Endothelial cell of umbilical vein (primary cell): ENCODE measurements at regions not wholly inside any gene's neighbourhood (a gene's known extent, or its start where the extent isn't known, plus 50 kb on each side); places are given as distances from the start of the nearest gene placed in this dataset.

Source experiments
- BruUV-seq: library from RNA; stranded (reverse); fragments of 400-500 nt; replicated peaks from 2 replicates; lab custom pipeline; 2021; lab: Mats Ljungman, UMichigan
- CTCF ChIA-PET: fragments of 300-600, 350-600 bp; sonication (Branson Sonifier 250); formaldehyde crosslinking; loops from one replicate; lab custom pipeline; 2021; ENCODE audit warnings: antibody characterized with exemption, inconsistent platforms; lab: Charles Lee
- POLR2A ChIA-PET: fragments of 300-600, 350-600 bp; sonication (Branson Sonifier 250); formaldehyde crosslinking; loops from one replicate; lab custom pipeline; 2021; ENCODE audit warnings: antibody characterized with exemption, inconsistent platforms; lab: Charles Lee
- DNase-seq: peaks from one replicate; pipeline ENCODE4 v3.0.0-alpha.2; 2011; ENCODE audit warnings: low read depth, low spot score
- FAIRE-seq: peaks from 2 replicates; lab custom pipeline; 2011; peaks lifted over from hg19 to GRCh38; lab: Jason Lieb, UNC
- H2AFZ ChIP-seq: 2 replicates; pipeline ENCODE4 v1.6.0; 2012; ENCODE audit warnings: low read depth, low read length, control low read depth, inconsistent platforms
- H3K27ac ChIP-seq: 2 replicates; pipeline ENCODE4 v1.5.1; 2011; ENCODE audit warnings: low read depth, mild to moderate bottlenecking, control low read depth, low read length, moderate library complexity; ENCODE audit not compliant: insufficient read depth
- H3K27me3 ChIP-seq, 2 experiments: 2 replicates each; pipeline versions ENCODE4 v1.6.0 to v1.6.1; 2011; ENCODE audit warnings: low read length in 2 of 2, mixed read lengths in 1 of 2; ENCODE audit not compliant: control insufficient read depth in 2 of 2, insufficient read depth in 2 of 2
- H3K36me3 ChIP-seq, 2 experiments: 2 replicates in 1 of 2; 3 replicates in 1 of 2; pipeline ENCODE4 v1.5.1; 2011; ENCODE audit warnings: low read length in 2 of 2, mild to moderate bottlenecking in 1 of 2, moderate library complexity in 1 of 2; ENCODE audit not compliant: control insufficient read depth in 2 of 2, insufficient read depth in 2 of 2; ENCODE audit errors: extremely low read depth in 1 of 2
- H3K4me1 ChIP-seq: 3 replicates; pipeline ENCODE4 v1.5.1; 2011; ENCODE audit warnings: mild to moderate bottlenecking, low read length; ENCODE audit not compliant: control insufficient read depth, insufficient read depth; ENCODE audit errors: extremely low read depth
- H3K4me2 ChIP-seq: 2 replicates; pipeline ENCODE4 v1.6.1; 2011; ENCODE audit warnings: low read length, control low read depth, mixed read lengths; ENCODE audit not compliant: insufficient read depth
- H3K4me3 ChIP-seq, 3 experiments: fragments of 200-600 bp in 1 of 3; sonication (generic), shearing (Covaris generic) in 1 of 3; replicated peaks in 1 of 3; 2 replicates each; pipeline ENCODE4 v1.5.1; 2011 to 2016; ENCODE audit warnings: control low read depth in 3 of 3, low read length in 3 of 3, mild to moderate bottlenecking in 2 of 3, inconsistent platforms in 1 of 3, low read depth in 1 of 3, moderate library complexity in 1 of 3; ENCODE audit not compliant: insufficient read depth in 1 of 3
- H3K79me2 ChIP-seq: 2 replicates; pipeline ENCODE4 v1.6.0; 2012; ENCODE audit warnings: low read length, inconsistent platforms; ENCODE audit not compliant: control insufficient read depth, insufficient read depth
- H3K9ac ChIP-seq: replicated peaks from 2 replicates; pipeline ENCODE3; 2011; ENCODE audit warnings: low read length, control low read depth; ENCODE audit not compliant: insufficient read depth; ENCODE audit errors: extremely low read depth
- H3K9me1 ChIP-seq: replicated peaks from 3 replicates; pipeline ENCODE4 v1.6.0; 2011; ENCODE audit warnings: mild to moderate bottlenecking, low read length; ENCODE audit not compliant: control insufficient read depth, insufficient read depth; ENCODE audit errors: extremely low read depth
- H3K9me3 ChIP-seq: replicated peaks from 2 replicates; pipeline ENCODE4 v1.5.1; 2012; ENCODE audit warnings: low read length, inconsistent platforms; ENCODE audit not compliant: control insufficient read depth, insufficient read depth
- H4K20me1 ChIP-seq: replicated peaks from 2 replicates; pipeline ENCODE3; 2011; ENCODE audit warnings: mild to moderate bottlenecking, low read length; ENCODE audit not compliant: control insufficient read depth, insufficient read depth; ENCODE audit errors: extremely low read depth
- EZH2 ChIP-seq: IDR thresholded peaks from 2 replicates; pipeline ENCODE4 v1.6.1; 2012; ENCODE audit warnings: borderline replicate concordance, low read depth, mild to moderate bottlenecking, moderate library complexity, low read length, inconsistent platforms; ENCODE audit not compliant: severe bottlenecking
- FOS ChIP-seq: IDR thresholded peaks from 2 replicates; pipeline ENCODE4 v1.6.1; 2011; ENCODE audit warnings: mild to moderate bottlenecking, low read length, moderate library complexity, borderline replicate concordance; ENCODE audit not compliant: insufficient read depth
- GATA2 ChIP-seq: IDR thresholded peaks from 2 replicates; pipeline ENCODE4 v1.7.0; 2011; ENCODE audit warnings: low read depth, mild to moderate bottlenecking, moderate library complexity, mixed read lengths, low read length; ENCODE audit not compliant: insufficient read length, insufficient read depth
- JUN ChIP-seq: IDR thresholded peaks from 2 replicates; pipeline ENCODE4 v1.6.1; 2011; ENCODE audit warnings: borderline replicate concordance, low read depth; ENCODE audit not compliant: insufficient read length, insufficient read depth
- MYC ChIP-seq: IDR thresholded peaks from one replicate; pipeline ENCODE4 v1.6.1; 2011; ENCODE audit warnings: mild to moderate bottlenecking, low read depth, low read length
- POLR2A ChIP-seq: IDR thresholded peaks from 2 replicates; pipeline ENCODE4 v1.6.1; 2012; ENCODE audit warnings: low read depth, mild to moderate bottlenecking, control low read depth, low read length
- POLR2AphosphoS5 ChIP-seq: IDR thresholded peaks from 2 replicates; pipeline ENCODE4 v1.6.1; 2012; ENCODE audit warnings: low read depth, mild to moderate bottlenecking, control low read depth, low read length, moderate library complexity; ENCODE audit not compliant: insufficient read depth
- dilution Hi-C: fragments of 300-500 bp; cut with MboI; formaldehyde crosslinking; loops from one replicate; pipeline ENCODE4 v1.15.0; 2019; ENCODE audit warnings: low sequenced_read_pairs; ENCODE audit not compliant: extremely low pct_ligation_motif_present
- intact Hi-C: fragments of 100-400 bp; cut with micrococcal nuclease; formaldehyde crosslinking; loops from one replicate; pipeline ENCODE4 v1.10.0; 2022
- TF ChIP-seq, protein P1 (sequence below), 2 donors: IDR thresholded peaks; 1 replicate in 1 of 2; 2 replicates in 1 of 2; pipeline ENCODE4 v1.5.1; 2011; ENCODE audit warnings: low read length in 2 of 2, mild to moderate bottlenecking in 2 of 2, moderate library complexity in 2 of 2, control low read depth in 1 of 2, inconsistent platforms in 1 of 2, low read depth in 1 of 2; ENCODE audit not compliant: insufficient read depth in 1 of 2; ENCODE audit errors: extremely low read depth in 1 of 2
- TF ChIP-seq, protein P2 (sequence below): IDR thresholded peaks from 2 replicates; pipeline ENCODE4 v1.6.1; 2011; ENCODE audit not compliant: insufficient read depth, insufficient read length

DNA sequence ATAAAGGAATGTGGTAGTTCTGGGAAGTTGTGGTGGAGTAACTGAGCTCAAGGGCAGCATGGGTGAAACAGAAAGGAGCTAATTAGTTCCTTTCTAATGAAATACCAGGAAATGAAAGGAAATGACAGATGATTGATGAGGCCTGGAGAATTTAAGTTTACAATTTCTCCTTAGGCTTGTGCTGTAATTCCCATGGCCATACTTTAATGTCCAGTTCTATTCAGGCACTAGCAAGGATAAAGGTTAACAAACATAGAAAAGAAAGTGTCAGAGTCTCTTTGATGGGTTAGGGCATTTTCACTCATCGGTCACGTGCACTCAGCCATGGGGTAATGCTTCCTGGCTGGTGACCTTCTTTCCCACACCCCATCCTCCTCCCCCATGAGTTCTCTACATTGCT lies 70.3 kb downstream of the CTSL start:
- ChIA-PET CTCF (interaction anchor here (1.4 to 1.7 kb wide), 3 partner anchors 16 to 111 kb away, joined by 5 to 6 read pairs (median 5); no protein-coding TSS in a partner anchor), POLR2A (no interaction called here)
- FAIRE-seq, result no peak
- H2AFZ ChIP-seq, result no peak overlapping the region
- intact Hi-C loops, result no loop called here
- BruUV-seq, result no TSS peak
- no peak overlapping the region for H3K4me3 ChIP-seq
- H3K27me3 ChIP-seq, result peaks cover 0 to 3% of the 10 kb centered on the region in 2 experiments
- TF ChIP-seq GATA2, result no peak
- no peak for TF ChIP-seq EZH2
- no peak for TF ChIP-seq POLR2A
- no peak for TF ChIP-seq FOS
- TF ChIP-seq, protein P1, sequence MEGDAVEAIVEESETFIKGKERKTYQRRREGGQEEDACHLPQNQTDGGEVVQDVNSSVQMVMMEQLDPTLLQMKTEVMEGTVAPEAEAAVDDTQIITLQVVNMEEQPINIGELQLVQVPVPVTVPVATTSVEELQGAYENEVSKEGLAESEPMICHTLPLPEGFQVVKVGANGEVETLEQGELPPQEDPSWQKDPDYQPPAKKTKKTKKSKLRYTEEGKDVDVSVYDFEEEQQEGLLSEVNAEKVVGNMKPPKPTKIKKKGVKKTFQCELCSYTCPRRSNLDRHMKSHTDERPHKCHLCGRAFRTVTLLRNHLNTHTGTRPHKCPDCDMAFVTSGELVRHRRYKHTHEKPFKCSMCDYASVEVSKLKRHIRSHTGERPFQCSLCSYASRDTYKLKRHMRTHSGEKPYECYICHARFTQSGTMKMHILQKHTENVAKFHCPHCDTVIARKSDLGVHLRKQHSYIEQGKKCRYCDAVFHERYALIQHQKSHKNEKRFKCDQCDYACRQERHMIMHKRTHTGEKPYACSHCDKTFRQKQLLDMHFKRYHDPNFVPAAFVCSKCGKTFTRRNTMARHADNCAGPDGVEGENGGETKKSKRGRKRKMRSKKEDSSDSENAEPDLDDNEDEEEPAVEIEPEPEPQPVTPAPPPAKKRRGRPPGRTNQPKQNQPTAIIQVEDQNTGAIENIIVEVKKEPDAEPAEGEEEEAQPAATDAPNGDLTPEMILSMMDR (IDR thresholded peaks at IDR 0.05; ENCODE audit: extremely low read depth in 1 of 2, insufficient read depth in 1 of 2, low read depth in 1 of 2, low read length in 2 of 2), result no peak
- TF ChIP-seq JUN, result no peak
- TF ChIP-seq MYC, result no peak
- TF ChIP-seq POLR2AphosphoS5, result no peak
- TF ChIP-seq, protein P2, sequence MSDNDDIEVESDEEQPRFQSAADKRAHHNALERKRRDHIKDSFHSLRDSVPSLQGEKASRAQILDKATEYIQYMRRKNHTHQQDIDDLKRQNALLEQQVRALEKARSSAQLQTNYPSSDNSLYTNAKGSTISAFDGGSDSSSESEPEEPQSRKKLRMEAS, result no peak
- no peak for DNase-seq
- H3K9me3 ChIP-seq, result no peaks in the 10 kb centered on the region
- H3K9ac ChIP-seq, result no peak overlapping the region
- H3K4me1 ChIP-seq, result peaks cover 4% of the 10 kb centered on the region
- no peaks in the 10 kb centered on the region for H3K36me3 ChIP-seq
- H3K9me1 ChIP-seq, result no peaks in the 10 kb centered on the region
- H4K20me1 ChIP-seq, result no peaks in the 10 kb centered on the region
- H3K27ac ChIP-seq, result no peak overlapping the region
- H3K4me2 ChIP-seq, result no peak overlapping the region
- dilution Hi-C loops, result no loop called here
- H3K79me2 ChIP-seq, result no peaks in the 10 kb centered on the region
